SU-DHL-6 (cell line): ENCODE measurements at regions not wholly inside any gene's neighbourhood (a gene's known extent, or its start where the extent isn't known, plus 50 kb on each side); places are given as distances from the start of the nearest gene placed in this dataset.

Experiments used
- H2AFZ ChIP-seq: fragments of 200-600 bp; sonication (generic); 2 replicates; pipeline ENCODE4 v1.6.1; 2014; ENCODE audit warnings: low read depth, mild to moderate bottlenecking, moderate library complexity, mixed read lengths, antibody characterized with exemption, low read length; ENCODE audit not compliant: severe bottlenecking
- H3F3A ChIP-seq: fragments of 200-600 bp; shearing (Covaris generic); 2 replicates; pipeline ENCODE4 v1.6.0; 2016; ENCODE audit warnings: antibody characterized with exemption, mild to moderate bottlenecking; ENCODE audit not compliant: insufficient read depth
- H3K27ac ChIP-seq: fragments of 200-600 bp; sonication (generic); 2 replicates; pipeline ENCODE4 v1.5.1; 2016; ENCODE audit warnings: low read depth, mild to moderate bottlenecking, low read length, moderate library complexity, mixed read lengths
- H3K27me3 ChIP-seq: fragments of 200-600 bp; sonication (generic), shearing (Covaris generic); 2 replicates; pipeline ENCODE4 v1.6.0; 2014; ENCODE audit warnings: mild to moderate bottlenecking, low read length
- H3K36me3 ChIP-seq: fragments of 200-600 bp; sonication (generic); 2 replicates; pipeline ENCODE4 v1.6.1; 2014; ENCODE audit warnings: mild to moderate bottlenecking, low read length, mixed read lengths
- H3K4me2 ChIP-seq: fragments of 300-600, 200-600 bp; shearing (Covaris generic), sonication (generic); 2 replicates; pipeline ENCODE4 v1.6.0; 2014; ENCODE audit warnings: low read length, low read depth, mild to moderate bottlenecking; ENCODE audit not compliant: poor library complexity, severe bottlenecking
- H3K4me3 ChIP-seq: fragments of 200-600 bp; sonication (generic); 2 replicates; pipeline ENCODE4 v1.5.1; 2014; ENCODE audit warnings: antibody characterized with exemption, low read length, mild to moderate bottlenecking, mixed read lengths; ENCODE audit not compliant: insufficient read depth, poor library complexity, severe bottlenecking
- H3K79me2 ChIP-seq: fragments of 200-600 bp; sonication (generic); 2 replicates; pipeline ENCODE4 v1.6.1; 2014; ENCODE audit warnings: mild to moderate bottlenecking, low read length, moderate library complexity; ENCODE audit not compliant: insufficient read depth
- H3K9ac ChIP-seq: fragments of 200-600 bp; sonication (generic); 2 replicates; pipeline ENCODE4 v1.7.0; 2014; ENCODE audit warnings: mild to moderate bottlenecking, low read length
- H3K9me2 ChIP-seq: fragments of 200-600 bp; sonication (generic); replicated peaks from 2 replicates; pipeline ENCODE4 v1.6.1; 2014; ENCODE audit warnings: low read length; ENCODE audit not compliant: insufficient read depth
- H3K9me3 ChIP-seq: fragments of 200-600 bp; sonication (generic); 2 replicates; pipeline ENCODE4 v1.6.1; 2014; ENCODE audit warnings: low read length, mixed read lengths; ENCODE audit not compliant: insufficient read depth
- H4K20me1 ChIP-seq: fragments of 200-600 bp; sonication (generic); 2 replicates; pipeline ENCODE4 v1.6.1; 2014; ENCODE audit warnings: low read depth, mild to moderate bottlenecking, antibody characterized with exemption, low read length, moderate library complexity, mixed read lengths
- CTCF ChIP-seq: fragments of 200-600 bp; sonication (generic); IDR thresholded peaks from one replicate; pipeline ENCODE4 v1.5.1; 2017; ENCODE audit warnings: antibody characterized with exemption, mild to moderate bottlenecking, low read length, moderate library complexity; ENCODE audit not compliant: insufficient read depth, poor library complexity, severe bottlenecking
- EZH2phosphoT487 ChIP-seq: fragments of 200-600 bp; sonication (generic), shearing (Covaris generic); conservative IDR thresholded peaks from 2 replicates; pipeline ENCODE4 v1.6.1; 2018; ENCODE audit warnings: mild to moderate bottlenecking, antibody characterized with exemption, low read length, moderate library complexity, mixed read lengths

GRCh38 chr5:12016159-12016746 lies 112.0 kb upstream of the CTNND2 start:
- no peak for TF ChIP-seq CTCF
- no peak for TF ChIP-seq EZH2phosphoT487
- no peaks in the 10 kb centered on the region for H4K20me1 ChIP-seq
- H3K36me3 ChIP-seq, result no peaks in the 10 kb centered on the region
- no peak overlapping the region for H2AFZ ChIP-seq
- H3K4me2 ChIP-seq, result no peak overlapping the region
- H3K9me2 ChIP-seq, result no peaks in the 10 kb centered on the region
- no peaks in the 10 kb centered on the region for H3K9me3 ChIP-seq
- no peak overlapping the region for H3K4me3 ChIP-seq
- no peaks in the 10 kb centered on the region for H3K79me2 ChIP-seq
- H3K27me3 ChIP-seq, result no peaks in the 10 kb centered on the region
- no peaks in the 10 kb centered on the region for H3F3A ChIP-seq
- H3K9ac ChIP-seq, result no peak overlapping the region
- no peak overlapping the region for H3K27ac ChIP-seq

- Histone ChIP-seq H3K36me3 (no peaks in the 10 kb centered on the region), H3K79me2 (no peaks in the 10 kb centered on the region), H3K4me2 (no peak overlapping the region), H3K27me3 (no peaks in the 10 kb centered on the region), H3K27ac (no peak overlapping the region), H3K9me2 (no peaks in the 10 kb centered on the region), H3K4me3 (no peak overlapping the region), H3K9ac (no peak overlapping the region), H2AFZ (no peak overlapping the region), H3F3A (no peaks in the 10 kb centered on the region), H4K20me1 (no peaks in the 10 kb centered on the region), H3K9me3 (no peaks in the 10 kb centered on the region)
- no peak for TF ChIP-seq EZH2phosphoT487
- no peak for TF ChIP-seq CTCF
Observed at GRCh38 chr5:12013351-12013750, 109.1 kb upstream of the CTNND2 start.

- H3K9me3 ChIP-seq, result no peaks in the 10 kb centered on the region
- no peaks in the 10 kb centered on the region for H4K20me1 ChIP-seq
- H3K79me2 ChIP-seq, result no peaks in the 10 kb centered on the region
- no peak overlapping the region for H3K9ac ChIP-seq
- no peaks in the 10 kb centered on the region for H3F3A ChIP-seq
- no peaks in the 10 kb centered on the region for H3K9me2 ChIP-seq
- no peak overlapping the region for H3K27ac ChIP-seq
- no peaks in the 10 kb centered on the region for H3K27me3 ChIP-seq
- H3K4me2 ChIP-seq, result no peak overlapping the region
- H2AFZ ChIP-seq, result no peak overlapping the region
- H3K36me3 ChIP-seq, result no peaks in the 10 kb centered on the region
- H3K4me3 ChIP-seq, result no peak overlapping the region
- TF ChIP-seq EZH2phosphoT487, result no peak
- TF ChIP-seq CTCF, result no peak
Observed at GRCh38 chr5:12003680-12004079, 99.4 kb upstream of the CTNND2 start.
